ENCODE measurements at regions not wholly inside any gene's neighbourhood (a gene's known extent, or its start where the extent isn't known, plus 50 kb on each side); places are given as distances from the start of the nearest gene placed in this dataset.
"Not testable (repeated sequence)": the region's sequence is repeated elsewhere in the genome, so short reads cannot be mapped to it uniquely, and the experiment has no call there.

- DNase-seq = no peak
These were observed 140.9 kb upstream of the KCNJ15 start for GRCh38 chr21:38115870-38116269.

- no peak for DNase-seq
These were observed 137.0 kb upstream of the KCNJ15 start for GRCh38 chr21:38119793-38120192.

GRCh38 chr21:38120679-38120983 is 136.2 kb upstream of the KCNJ15 start:
- not testable (repeated sequence) for DNase-seq

GRCh38 chr21:38120984-38121855 is 135.6 kb upstream of the KCNJ15 start:
- DNase-seq = no peak

DNA sequence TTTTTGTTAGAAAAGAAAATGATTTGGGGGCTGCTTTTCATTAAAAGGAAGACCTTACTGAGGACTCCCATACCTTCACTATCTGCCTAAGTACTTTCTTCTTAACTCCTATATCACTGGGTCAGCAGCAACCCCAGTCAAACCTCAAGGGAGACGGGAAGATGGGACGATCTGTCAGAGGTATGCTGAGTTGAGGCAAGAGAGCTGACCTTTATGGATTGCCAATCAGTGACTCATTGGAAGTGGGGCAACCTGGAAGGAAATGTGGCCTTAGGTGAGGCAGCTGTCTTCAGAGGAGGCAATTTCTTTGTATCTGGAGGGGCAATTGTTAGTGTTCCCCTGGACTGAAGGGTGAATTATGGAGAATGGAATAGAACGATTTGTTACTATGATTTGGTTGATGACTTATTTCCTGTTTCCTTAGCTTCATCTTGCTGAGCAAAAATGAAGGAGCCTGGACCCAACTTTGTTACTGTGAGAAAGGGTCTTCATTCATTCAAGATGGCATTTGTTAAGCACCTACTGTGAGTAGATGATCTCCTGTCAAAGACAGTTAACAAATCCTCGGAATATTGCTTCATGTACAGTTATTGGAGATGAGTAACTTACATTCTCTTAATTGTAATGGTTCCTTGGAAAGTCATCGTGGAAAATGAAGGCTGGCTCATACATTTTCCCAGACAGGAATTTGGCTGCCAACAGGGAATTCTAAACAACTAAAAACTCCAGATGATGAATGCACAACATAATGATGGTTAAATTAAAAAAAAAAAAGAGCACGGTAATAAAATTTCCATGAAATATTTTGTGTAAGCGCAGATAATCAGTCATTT is 134.7 kb upstream of the KCNJ15 start:
- no peak for DNase-seq

- DNase-seq = no peak
These were observed 133.2 kb upstream of the KCNJ15 start for GRCh38 chr21:38123626-38124025.

- peak; percentile 59 for DNase-seq
These were observed 130.0 kb upstream of the KCNJ15 start for GRCh38 chr21:38126666-38127303.

DNA sequence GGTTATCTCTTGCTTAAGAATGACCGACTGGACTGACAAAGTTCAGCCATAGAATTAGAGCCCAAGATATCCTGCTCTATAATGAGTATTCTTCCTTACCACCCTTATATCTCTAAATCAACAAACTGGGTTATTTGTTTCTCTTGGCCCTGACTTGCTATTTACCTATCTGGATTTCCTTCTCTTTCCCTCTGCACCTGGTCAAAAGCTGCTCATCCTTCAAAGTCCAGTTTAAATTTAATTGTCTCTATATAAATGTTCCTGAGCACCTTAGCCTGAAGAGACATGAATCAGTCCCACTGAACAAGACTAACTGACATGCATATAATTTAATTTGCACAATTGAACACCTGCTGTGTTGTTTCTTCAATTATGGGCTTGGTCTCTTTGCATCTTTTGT is 127.1 kb upstream of the KCNJ15 start:
- no peak for DNase-seq

DNA sequence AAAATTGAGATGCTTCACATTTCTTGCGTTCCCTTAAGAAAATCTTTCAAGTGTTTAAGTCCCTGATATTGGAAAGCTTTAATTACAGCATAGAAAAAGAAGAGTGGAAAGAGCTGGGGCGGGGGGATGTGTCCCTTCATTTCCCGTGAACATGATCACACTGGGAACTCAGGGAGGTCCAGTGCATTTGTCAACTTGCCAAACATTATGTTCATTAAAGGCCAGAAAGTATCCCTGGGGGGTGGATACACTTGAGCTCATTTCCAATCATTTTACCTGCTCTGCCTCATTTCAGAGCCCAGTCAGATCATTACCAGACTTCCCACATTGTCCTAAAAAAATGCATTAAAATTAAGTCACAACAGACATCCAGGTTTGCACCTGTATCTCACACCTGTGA is 123.6 kb upstream of the KCNJ15 start:
- no peak for DNase-seq

DNA sequence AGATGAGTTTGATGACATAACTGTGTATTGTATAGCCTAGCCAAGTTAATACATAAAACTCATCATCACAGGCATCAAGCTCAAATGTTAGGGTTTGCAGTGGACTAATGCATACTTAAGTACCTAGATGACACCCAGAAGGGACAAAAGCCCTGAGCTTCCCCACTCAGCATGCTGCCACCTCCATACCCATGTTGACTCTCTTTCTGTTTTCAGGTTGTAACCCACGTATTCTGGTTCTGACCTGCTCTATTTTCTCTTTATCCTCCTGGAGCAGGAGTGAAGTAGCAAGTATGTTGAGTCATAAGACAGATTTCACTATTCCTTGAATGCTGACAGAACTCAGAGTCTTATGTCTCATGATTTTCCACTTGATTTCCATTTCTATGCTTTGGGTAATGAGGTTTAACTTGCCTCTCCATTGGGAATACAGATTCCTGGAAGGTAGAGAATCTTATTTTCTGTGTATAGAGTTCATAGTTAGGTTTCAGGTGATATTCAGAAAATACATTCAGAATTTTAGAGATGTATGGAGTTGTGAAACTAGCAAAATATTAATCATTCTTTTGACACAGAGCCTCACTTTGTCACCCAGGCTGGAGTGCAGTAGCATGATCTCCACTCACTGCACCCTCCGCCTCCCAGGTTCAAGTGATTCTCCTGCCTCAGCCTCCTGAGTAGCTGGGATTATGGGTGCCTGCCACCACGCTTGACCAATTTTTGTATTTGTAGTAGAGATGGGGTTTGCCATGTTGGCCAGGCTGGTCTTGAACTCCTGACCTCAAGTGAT is 122.5 kb upstream of the KCNJ15 start:
- DNase-seq = peak; percentile 20

GRCh38 chr21:38136201-38136600 is 120.6 kb upstream of the KCNJ15 start:
- DNase-seq = no peak

GRCh38 chr21:38139380-38140168 is 117.2 kb upstream of the KCNJ15 start:
- DNase-seq = no peak

DNA sequence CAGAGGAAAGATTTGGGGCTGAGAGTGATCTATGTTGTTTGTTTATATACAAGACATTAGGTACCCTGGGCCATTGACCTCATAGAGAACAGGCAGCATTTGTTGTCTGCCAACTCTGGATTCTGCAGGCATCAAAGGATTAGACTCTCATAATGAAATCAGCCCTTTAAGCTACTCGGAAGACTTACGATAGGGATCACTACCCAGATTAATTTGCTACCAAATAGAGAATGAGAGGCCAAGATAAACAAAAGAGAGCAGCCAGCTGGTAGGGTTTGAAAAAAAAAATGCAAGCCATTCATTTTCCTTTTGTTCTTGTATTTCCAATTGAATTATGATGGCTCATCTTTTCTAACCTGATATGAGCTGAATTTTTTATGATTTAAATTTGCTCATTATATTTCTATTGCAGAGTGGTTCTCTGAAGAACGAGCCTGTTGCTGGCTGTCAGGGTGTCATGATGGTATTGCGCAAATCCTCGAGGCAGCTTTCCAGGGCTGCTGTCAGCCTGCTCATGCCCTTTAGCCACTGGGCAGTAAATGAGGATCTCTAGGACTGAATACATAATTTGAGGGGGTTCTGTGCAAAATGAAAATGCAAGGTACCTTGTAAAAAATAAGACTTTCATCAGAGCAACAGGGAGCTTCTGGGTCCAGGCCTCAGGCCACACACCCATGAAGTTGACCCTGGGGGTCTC is 116.4 kb upstream of the KCNJ15 start:
- DNase-seq = no peak

DNA sequence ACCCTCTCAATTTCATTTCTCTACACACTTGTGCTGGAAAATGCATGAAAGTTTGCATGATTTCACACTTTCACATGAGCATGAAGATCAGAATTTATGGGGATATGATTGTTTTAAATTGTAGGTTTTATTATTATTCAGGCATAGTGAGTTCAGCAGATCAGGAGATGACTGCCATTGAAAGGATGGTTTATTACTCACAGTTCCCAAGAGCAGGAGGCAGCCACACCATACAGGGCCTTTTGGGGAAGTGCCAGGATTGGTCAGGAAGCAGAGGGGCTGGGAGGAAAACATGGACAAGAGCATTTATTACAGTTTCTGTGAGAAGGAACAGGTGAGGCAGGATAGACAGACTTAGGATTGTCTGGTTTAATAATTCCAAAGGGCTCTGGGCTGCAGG is 114.6 kb upstream of the KCNJ15 start:
- no peak for DNase-seq

- DNase-seq = no peak
These were observed 112.6 kb upstream of the KCNJ15 start for GRCh38 chr21:38144193-38144592.

DNA sequence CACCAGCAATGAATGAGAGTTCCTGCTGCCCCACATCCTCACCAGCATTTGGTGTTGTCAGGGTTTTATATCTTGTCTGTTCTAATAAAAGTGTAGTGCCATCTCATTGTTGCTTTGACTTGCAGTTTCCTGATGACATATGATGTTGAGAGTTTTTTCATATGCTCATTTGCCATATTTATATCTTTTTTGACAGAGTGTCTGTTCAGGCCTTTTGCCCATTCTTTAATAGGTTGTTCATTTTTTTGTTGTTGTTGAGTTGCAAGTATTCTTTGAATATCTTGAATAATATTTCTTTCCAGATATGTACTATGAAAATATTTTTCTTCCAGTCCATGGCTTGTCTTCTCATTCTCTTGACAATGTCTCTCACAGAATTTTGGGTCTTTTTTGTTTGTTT is 111.7 kb upstream of the KCNJ15 start:
- DNase-seq = no peak

GRCh38 chr21:38147391-38147790 is 109.4 kb upstream of the KCNJ15 start:
- no peak for DNase-seq

GRCh38 chr21:38148046-38148445 is 108.7 kb upstream of the KCNJ15 start:
- DNase-seq = no peak

DNA sequence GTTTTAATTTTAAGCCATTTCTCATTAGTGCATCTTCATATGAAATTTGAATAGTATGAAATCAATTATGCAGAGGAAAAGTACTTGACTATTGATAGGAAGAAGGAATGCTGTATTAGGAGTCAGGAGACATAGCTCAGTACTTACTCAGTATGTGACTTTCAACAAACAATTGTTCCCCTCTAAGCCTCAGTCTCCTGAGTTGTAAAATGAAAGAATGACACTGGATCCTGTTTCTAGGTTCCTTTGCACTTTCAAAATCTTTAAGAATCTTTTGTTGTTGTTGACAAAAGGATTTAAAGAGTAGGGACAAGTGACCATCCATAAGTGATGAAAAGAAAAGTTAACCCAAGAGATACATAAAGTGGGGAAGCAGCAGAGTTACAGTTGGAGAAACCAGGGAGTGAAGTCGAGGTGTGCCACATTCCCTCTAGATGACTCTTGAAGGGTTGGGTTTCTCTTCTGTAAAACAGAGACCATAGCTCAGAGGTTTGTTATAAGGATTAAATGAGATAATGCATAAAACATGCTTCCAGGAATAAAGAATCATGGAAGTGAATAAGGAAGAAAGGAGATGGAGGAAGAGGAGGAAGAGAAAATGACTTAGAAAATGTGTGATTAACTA is 105.7 kb upstream of the KCNJ15 start:
- DNase-seq = no peak

- no peak for DNase-seq
These were observed 100.6 kb upstream of the KCNJ15 start for GRCh38 chr21:38156200-38156599.

DNA sequence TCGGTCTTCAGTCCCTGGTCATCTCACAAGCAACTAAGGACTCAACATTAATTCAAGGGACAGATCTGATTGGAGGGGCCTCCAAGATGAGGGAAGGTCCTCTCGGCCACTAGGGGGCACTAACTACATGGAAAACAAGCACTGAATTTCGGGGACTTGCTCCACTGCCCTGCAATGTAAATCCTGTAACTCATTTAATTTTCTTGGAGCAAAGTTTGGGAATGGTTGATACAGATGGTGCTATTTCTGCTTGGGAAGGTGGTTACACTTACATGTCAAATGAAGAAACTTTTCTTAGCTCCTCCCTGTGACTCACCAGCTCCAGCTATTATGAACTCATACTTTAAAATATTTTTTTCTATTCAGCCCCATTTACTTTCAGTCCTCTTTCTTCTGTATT is 97.4 kb upstream of the KCNJ15 start:
- peak; percentile 47 for DNase-seq

Data from stimulated activated CD4-positive, alpha-beta T cell treated with anti-CD3 and anti-CD28 coated beads, Interleukin-1b, Interleukin-23, amount 100 ng/mL, for 48 hours (primary cell).